ENCODE measurements at regions not wholly inside any gene's neighbourhood (a gene's known extent, or its start where the extent isn't known, plus 50 kb on each side); places are given as distances from the start of the nearest gene placed in this dataset.
"Not testable (repeated sequence)": the region's sequence is repeated elsewhere in the genome, so short reads cannot be mapped to it uniquely, and the experiment has no call there.

DNA sequence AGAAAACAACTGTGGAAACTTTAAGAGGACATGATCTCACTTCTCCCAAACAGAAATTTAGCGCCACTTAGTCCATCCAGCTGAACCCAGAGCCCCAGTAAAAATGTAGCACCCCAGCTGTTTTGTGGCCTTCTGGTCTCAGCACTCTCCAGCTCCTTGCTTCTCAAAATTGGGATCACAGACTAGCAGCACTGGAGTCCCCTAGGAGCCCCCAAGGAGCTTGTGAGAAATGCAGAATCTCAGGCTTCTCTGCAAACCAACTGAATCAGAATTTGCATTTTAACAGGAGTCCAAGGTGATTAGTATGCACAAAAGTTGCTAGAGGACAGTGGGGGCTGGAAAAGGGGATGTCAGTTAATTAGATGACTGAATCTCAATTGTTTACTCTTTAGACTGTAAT, 89.8 kb upstream of the FIBIN start:
- no peak for DNase-seq

DNA sequence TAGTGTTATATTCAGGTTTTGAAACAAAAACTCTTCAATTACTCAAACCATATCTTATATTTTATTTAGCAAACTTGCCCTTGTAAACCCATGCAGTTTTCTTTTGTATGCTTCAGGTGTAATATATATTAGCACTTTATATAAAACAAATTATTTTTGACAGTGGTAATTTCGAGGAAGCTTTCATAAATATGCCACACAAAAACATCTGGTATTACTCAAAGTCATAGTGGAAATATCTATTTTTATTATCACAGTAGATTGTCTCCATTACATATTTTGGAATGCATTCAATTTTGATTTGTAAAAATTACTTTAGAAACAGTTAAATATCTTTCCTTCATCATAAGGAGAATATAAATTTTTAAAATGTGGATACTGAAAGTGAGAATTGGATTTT, 89.1 kb upstream of the FIBIN start:
- DNase-seq, result no peak

DNA sequence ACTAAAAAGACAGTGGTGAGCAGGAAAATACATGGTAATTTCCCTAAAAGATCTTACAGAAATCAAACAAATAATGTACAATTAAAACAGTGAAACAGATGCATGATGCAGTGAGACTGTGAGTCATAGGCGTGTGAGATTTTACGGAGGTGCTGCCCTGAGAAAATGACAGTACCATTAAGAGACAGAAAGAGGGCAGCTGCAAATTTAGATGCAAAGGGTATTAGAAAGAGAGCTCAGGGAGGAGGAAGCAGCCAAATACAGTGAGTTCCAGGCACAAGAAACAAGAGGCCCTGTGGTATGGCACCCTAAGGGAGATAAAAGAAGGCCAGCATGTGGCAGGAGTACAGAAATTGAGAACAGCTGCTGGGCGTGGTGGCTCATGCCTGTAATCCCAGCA, 88.5 kb upstream of the FIBIN start:
- DNase-seq, result no peak

DNA sequence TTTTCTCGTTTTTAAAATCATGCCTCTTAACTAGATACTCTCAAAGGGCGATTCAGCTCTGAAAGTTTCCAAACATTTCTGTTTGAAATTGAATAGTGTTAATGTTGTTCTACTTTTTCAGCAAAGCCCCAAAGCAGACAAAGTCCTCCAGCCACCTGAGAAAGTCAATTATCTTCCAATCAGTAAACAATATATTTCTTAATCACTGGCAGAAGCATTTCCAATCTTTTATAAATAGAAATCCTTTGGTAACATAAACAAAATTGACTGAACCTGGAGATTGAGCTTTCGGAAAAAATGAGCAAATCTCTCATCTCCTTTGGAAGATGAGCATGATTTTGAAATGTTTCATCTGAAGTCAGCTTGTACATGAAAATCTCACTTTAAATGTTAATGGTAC, 84.4 kb upstream of the FIBIN start:
- no peak for DNase-seq

DNA sequence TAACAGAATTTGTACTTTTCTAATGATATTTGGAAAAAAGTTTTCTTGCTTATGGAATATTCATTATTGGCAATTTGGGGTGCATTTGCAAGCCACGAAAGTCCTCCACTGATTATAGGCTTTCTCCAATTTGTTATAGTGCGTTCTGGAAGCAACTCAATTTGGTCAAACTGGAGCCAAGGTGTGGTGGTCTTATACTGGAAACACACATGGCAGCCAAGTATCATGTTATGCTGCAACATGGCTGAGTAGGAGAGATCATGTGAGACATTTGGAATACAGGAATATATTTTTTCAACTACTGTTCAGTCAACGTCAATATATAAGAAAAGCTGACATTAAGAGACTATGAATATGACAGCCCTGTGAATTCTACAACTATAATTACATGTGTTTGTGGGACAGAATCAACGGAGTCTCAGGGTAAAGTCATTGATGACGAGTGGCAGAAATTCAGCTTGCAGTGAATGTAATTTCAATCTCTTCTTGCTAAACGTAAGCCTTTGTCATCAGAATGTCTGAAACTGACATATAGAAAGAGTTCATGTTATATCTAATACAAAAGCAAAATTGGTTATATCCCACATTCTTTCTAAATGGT, 83.8 kb upstream of the FIBIN start:
- DNase-seq, result no peak

DNA sequence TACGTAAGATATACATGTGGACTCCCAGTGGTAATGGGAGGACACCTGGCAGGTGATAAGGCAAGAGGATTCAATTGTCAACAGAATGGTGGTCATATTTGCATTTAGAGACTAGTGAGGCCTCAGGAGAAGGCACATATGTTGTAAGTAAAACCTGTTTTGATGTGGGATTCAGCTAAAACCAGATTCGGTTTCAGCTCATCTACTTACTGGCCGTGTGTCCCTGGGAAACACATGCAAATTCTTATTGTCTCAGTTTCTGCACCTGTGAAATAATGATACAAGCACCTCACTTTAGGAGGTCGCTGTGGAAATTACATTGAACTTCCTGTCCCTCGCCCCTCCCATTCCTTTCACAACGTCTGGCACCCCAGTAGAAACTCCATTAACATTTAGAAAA, 78.9 kb upstream of the FIBIN start:
- no peak for DNase-seq

DNA sequence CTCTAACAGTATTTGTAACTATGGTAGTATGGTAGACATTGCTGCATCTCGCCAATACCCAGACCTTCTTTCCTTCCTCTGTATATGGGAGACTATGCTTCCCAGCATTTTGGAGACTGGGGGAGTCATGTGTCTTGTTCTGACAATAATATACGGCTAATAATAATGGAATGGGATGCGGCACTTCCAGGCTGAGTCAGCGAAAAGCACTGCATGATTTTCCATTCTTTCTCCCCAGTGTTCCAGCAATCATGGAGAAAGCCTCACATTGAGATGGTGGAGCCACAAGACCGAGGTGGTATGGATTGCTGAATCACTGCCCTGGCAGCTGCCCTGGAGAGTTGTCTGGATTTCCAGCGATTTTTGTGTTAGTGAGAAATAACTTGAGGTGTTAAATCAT, 77.1 kb upstream of the FIBIN start:
- no peak for DNase-seq

DNA sequence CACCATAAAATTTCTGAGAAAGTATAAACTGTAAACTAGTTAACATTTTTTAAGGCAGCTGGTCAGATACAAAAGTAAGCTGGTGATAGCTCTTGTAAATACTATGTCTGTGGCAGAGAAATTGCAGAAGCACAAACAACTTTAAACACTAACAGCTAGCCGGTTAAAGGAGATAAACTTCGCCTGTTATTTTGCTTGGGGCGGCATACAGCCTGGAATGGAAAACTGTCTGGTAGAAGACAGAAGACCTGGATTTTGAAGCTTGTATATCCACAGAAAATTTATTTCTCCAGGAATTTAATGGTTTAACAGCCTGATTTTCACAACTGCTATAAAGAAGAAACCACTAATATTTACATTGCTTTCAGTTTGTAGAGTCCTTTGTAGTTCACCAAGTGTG, 65.3 kb upstream of the FIBIN start:
- DNase-seq, result no peak

DNA sequence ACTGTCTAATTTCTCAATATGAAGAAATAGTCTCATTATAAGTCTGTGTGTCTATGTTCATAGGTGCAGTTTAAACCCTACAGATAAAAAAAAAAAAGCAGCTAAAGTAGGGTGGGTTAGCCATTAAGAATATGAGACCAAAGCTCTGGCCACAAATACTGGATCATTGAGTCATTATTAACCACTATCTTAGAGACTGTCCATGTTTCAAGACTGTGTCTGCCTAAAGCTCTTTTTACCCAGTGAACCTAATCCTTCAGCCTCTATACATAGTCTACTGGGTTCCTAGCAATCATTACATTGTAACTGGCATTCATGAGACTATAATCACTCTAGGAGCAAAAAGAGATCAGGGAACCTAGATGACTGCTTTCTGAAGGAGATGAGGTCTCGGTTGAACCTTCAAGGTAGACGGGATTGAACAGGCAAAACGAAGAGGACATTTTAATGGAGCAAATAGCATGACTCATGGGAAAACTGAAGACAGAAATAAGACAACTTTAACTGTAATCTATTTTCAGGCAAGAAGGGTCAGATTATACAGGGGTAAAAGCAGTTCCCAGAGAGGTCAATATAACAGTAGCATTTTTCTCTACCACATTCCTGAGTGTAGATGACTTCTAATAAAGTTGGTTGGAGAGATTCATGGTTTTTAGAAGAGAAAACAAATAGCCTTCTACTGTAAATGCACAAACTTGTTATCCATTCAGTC, 64.0 kb upstream of the FIBIN start:
- DNase-seq, result no peak

DNA sequence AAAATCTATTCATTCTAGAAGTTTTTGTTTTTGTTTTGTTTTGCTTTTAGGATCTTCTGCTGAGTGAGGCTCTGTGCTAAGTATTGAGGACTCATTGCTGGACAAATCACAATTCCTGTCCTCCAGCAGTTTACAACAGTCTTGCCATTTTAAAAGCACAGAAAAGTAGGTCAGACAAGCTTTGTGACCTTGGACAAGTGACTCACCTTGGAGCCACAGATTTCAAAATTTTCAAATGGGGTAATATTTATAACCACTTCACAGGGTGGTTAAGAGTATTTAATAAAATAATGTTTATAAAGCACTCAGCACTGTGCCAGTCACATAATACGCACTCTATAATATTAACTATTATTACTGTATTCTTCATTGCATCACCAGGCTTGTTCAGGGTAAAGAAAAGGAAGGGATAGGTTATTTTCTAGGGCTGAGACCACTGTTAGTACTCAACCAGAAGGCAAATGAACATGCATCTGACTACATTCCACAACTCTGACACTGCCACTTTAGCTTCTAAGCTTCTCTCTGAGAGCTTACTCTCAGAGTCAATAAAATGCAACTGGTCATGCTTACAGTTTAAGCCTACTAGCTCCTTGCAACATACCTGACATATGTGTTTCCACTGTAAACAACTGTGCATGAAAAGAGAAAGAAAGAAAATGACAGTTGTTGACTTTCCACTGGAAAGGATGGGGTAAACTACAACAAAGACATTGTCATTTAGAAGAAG, 63.2 kb upstream of the FIBIN start:
- DNase-seq, result no peak

DNA sequence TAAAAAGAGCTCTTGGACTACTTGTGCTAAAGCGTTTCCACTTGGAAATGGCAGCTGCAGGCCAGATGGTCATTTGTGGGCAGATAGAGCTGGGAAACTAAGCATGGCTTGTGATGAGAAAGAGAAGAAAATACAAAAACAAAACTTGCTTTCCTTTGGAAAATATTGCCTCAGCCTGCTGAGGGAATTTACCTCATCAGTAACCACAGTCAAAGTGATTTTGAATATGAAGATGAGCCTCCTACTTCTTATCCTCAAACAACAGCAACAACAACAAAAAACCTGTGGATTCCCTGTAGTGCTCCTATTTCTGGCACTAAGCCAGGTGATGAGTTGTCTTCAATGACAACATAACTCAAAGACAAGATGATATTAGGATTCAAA, 62.7 kb upstream of the FIBIN start:
- DNase-seq, result no peak

DNA sequence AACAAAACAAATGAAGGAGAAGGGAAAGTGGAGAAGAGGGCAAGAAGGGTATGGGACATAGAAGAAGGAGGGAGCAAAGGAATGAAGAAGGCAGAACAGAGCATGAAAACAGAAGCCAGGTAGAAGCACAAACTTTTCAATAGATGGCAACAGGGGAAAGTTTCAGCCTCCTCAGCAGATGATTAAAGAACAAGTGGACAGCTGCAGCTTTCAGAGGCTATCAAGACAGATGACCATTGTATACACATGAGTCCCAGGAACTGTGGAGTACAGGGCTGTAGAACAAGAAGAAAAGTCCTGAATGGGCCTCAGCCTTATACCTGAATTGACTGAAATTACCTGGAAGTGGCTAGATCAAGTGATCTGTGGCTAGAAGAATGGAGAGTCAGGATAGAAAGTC, 62.0 kb upstream of the FIBIN start:
- no peak for DNase-seq

DNA sequence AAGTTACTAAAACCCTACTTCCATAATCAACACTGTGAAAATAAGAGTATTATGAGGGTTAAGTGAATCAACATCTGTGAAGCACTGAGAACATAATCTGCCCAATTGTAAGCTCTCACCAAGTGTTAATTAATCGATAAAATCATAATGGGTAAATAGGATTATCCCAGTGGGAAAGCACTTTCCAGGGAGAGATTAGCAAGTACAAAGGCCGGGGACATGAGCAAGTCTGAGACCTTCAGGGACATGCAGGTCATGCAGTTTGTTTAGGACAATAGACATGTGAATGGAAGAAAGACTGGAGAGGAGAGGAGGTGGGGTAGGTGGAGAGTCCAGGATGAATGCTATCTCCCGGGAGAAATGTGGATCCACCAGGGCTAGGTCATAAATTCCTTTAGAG, 57.8 kb upstream of the FIBIN start:
- DNase-seq, result no peak

DNA sequence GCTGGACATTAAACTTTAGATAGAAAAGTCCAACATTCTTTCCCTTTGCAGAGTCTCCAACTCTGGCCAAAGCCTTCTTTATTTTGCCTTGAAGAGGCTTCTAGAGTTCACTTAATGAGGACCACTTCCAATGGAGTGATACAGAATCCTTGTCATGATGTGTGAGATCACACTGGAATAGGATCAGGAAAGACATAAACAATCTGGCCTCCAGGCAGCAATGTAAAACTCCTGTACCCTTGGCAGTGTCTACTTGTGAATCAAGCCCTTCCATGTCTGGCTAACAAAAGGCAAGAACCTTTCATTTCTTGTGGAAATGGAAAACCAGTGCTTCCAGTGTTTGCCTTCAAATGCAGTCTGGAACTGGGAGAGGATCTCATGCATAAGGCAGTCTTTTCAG, 56.5 kb upstream of the FIBIN start:
- no peak for DNase-seq

DNA sequence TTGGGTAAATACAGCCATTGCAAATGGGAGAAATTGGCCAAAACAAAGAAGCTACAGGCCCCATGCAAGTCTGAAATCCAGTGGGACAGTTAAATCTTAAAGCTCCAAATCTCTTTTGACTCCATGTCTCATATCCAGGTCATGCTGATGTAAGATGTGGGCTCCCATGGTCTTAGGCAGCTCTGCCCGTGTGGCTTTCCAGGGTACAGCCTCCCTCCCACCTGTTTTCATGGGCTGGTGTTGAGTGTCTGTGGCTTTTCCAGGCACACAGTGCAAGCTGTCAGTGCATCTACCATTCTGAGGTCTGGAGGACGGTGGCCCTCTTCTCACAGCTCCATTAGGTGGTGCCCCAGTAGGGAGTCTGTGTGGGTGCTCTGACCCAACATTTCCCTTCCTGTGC, 53.4 kb upstream of the FIBIN start:
- DNase-seq, result not testable (repeated sequence)

DNA sequence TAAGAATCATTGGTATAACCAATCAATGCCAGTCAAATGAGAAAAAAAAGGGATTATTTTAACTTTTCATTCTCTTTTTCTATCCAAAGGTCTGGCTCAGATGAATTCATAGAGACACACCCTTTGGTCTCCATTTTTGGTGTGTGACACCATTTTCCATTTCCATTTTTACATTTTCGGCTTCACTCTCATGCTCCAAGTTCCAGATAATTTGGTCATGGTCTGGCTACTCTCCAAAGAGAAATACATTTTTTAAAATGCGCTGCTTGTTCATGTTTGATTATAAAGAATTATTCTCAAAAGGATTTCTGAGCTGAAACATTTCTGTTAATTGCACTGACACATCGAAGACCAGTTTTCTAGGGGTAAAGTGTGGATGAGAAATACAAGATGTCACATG, 51.6 kb upstream of the FIBIN start:
- no peak for DNase-seq

DNA sequence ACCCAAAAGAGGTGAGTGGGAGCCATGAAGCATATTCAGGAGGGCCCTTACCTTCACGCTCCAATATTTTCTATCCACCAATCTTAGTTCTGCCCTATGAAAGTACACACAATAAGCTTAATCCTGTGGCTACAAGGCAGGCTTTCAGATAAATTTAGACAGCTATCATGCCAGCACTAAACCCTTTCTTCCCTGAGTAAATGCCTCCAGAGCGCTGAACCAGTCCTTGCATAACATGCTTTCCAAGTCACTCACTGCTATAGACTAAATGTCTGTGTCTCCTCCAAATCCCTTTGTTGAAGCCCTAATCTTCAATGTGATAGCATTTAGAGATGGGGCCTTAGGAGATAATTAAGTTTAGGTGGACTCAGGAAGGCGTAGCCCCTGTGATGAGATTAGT, 50.3 kb upstream of the FIBIN start:
- no peak for DNase-seq
